ENCODE measurements at regions not wholly inside any gene's neighbourhood (a gene's known extent, or its start where the extent isn't known, plus 50 kb on each side); places are given as distances from the start of the nearest gene placed in this dataset.

- TF ChIP-seq, protein P1, sequence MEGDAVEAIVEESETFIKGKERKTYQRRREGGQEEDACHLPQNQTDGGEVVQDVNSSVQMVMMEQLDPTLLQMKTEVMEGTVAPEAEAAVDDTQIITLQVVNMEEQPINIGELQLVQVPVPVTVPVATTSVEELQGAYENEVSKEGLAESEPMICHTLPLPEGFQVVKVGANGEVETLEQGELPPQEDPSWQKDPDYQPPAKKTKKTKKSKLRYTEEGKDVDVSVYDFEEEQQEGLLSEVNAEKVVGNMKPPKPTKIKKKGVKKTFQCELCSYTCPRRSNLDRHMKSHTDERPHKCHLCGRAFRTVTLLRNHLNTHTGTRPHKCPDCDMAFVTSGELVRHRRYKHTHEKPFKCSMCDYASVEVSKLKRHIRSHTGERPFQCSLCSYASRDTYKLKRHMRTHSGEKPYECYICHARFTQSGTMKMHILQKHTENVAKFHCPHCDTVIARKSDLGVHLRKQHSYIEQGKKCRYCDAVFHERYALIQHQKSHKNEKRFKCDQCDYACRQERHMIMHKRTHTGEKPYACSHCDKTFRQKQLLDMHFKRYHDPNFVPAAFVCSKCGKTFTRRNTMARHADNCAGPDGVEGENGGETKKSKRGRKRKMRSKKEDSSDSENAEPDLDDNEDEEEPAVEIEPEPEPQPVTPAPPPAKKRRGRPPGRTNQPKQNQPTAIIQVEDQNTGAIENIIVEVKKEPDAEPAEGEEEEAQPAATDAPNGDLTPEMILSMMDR (IDR thresholded peaks at IDR 0.05; ENCODE audit: poor library complexity): no peak
- no peak for TF ChIP-seq EZH2phosphoT487 (IDR thresholded peaks at IDR 0.05; ENCODE audit: low read depth, severe bottlenecking, unreplicated experiment)
- TF ChIP-seq EZH2 (IDR thresholded peaks at IDR 0.05; ENCODE audit: borderline replicate concordance): no peak
These were observed 105.2 kb upstream of the ITGA1 start for GRCh38 chr5:52682492-52682891.

All from hepatocyte (in vitro differentiated cells).